NCI-H2081 (cell line): ENCODE measurements at regions not wholly inside any gene's neighbourhood (a gene's known extent, or its start where the extent isn't known, plus 50 kb on each side); places are given as distances from the start of the nearest gene placed in this dataset.
"Not testable (repeated sequence)": the region's sequence is repeated elsewhere in the genome, so short reads cannot be mapped to it uniquely, and the experiment has no call there.

Experiments
- DNase-seq, 2 experiments: peaks; one replicate each; lab custom pipeline; 2025; lab: John Stamatoyannopoulos, UW

- DNase-seq = not testable (repeated sequence)
Measured at GRCh38 chr7:76716551-76716950, 89.5 kb upstream of the POMZP3 start.

GRCh38 chr7:76712926-76713325 is 85.8 kb upstream of the POMZP3 start:
- not testable (repeated sequence) for DNase-seq

GRCh38 chr7:76711648-76712047 is 84.6 kb upstream of the POMZP3 start:
- peak; percentile 80 to 94 for DNase-seq

- not testable (repeated sequence) for DNase-seq
Measured at GRCh38 chr7:76709703-76710102, 82.6 kb upstream of the POMZP3 start.

GRCh38 chr7:76708446-76708845 is 81.4 kb upstream of the POMZP3 start:
- DNase-seq = not testable (repeated sequence)

- DNase-seq = not testable (repeated sequence)
Measured at GRCh38 chr7:76703815-76704214, 76.7 kb upstream of the POMZP3 start.

- not testable (repeated sequence) for DNase-seq
Measured at GRCh38 chr7:76686277-76686676, 59.2 kb upstream of the POMZP3 start.

- not testable (repeated sequence) for DNase-seq
Measured at GRCh38 chr7:76684737-76685136, 57.7 kb upstream of the POMZP3 start.

GRCh38 chr7:76683631-76684030 is 56.6 kb upstream of the POMZP3 start:
- not testable (repeated sequence) for DNase-seq

- DNase-seq = peak; percentile 25 to 84
Measured at GRCh38 chr7:76681810-76682209, 54.7 kb upstream of the POMZP3 start.

GRCh38 chr7:76679174-76679573 is 52.1 kb upstream of the POMZP3 start:
- peak; percentile 33 to 53 for DNase-seq

- not testable (repeated sequence) for DNase-seq
Measured at GRCh38 chr7:76678500-76678899, 51.4 kb upstream of the POMZP3 start.

- DNase-seq = not testable (repeated sequence)
Measured at GRCh38 chr7:76676890-76677289, 49.8 kb upstream of the POMZP3 start.
